ENCODE measurements at regions not wholly inside any gene's neighbourhood (a gene's known extent, or its start where the extent isn't known, plus 50 kb on each side); places are given as distances from the start of the nearest gene placed in this dataset.

- POLR2A ChIA-PET, result no interaction called here
- ATAC-seq (no peak), DNase-seq (no peak)
- no peaks in the 10 kb centered on the region for H3K9me3 Mint-ChIP-seq
- peaks cover 3 to 10% (median 7%) of the 10 kb centered on the region in 5 donors for H3K27me3 Mint-ChIP-seq
- H3K36me3 Mint-ChIP-seq, result no peaks in the 10 kb centered on the region
- no peak overlapping the region for H3K4me3 Mint-ChIP-seq
- H3K4me1 Mint-ChIP-seq, result peaks cover 0 to 8% (median 2%) of the 10 kb centered on the region in 4 donors
- no peak overlapping the region for H3K27ac Mint-ChIP-seq
Observed at GRCh38 chr11:121961321-121961801, 154.7 kb downstream of the BLID start.

GRCh38 chr11:121958971-121959325 lies 157.1 kb downstream of the BLID start:
- Mint-ChIP-seq H3K27me3 (peaks cover 4 to 15% (median 8%) of the 10 kb centered on the region in 5 donors), H3K27ac (peak overlapping the region in 1 of 10 donors; percentile 36), H3K36me3 (no peaks in the 10 kb centered on the region), H3K9me3 (no peaks in the 10 kb centered on the region), H3K4me1 (no peaks in the 10 kb centered on the region), H3K4me3 (peak overlapping the region in 1 of 10 donors; percentile 43)
- ATAC-seq (no peak), DNase-seq (no peak)
- POLR2A ChIA-PET, result no interaction called here

DNA sequence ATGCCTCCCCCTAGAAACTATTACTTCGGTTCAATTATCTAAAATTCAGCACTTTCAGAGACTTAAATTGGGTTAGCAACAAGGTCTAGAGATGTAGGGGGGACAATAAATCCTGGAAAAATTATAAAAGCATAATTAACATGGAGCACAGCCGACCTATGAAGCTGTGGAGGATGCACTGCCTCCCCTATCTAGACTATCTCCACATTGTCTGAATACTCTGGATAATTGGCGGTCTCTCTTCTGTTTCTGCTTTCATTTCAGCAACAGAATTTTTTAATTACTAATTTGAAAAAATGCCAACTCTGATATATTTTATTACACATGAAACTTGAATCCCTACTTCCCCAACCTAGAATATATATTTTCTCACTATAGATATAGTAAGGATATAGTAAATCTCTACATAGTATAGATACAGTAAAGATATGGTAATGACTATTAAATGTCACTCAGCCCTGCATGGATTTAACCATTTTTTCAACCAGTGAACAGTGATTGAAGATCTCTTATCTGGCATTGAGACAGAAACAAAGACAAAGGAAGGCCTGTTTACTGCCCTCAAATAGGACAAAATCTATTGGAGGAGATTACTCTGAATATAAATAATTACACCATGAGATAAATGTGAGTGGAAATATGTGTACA lies 157.6 kb downstream of the BLID start:
- H3K36me3 Mint-ChIP-seq, result no peaks in the 10 kb centered on the region
- ATAC-seq (no peak), DNase-seq (no peak)
- H3K9me3 Mint-ChIP-seq, result no peaks in the 10 kb centered on the region
- no peaks in the 10 kb centered on the region for H3K4me1 Mint-ChIP-seq
- H3K4me3 Mint-ChIP-seq, result no peak overlapping the region
- POLR2A ChIA-PET, result no interaction called here
- no peak overlapping the region for H3K27ac Mint-ChIP-seq
- H3K27me3 Mint-ChIP-seq, result peaks cover 4 to 15% (median 8%) of the 10 kb centered on the region in 5 donors

GRCh38 chr11:121953122-121953521 lies 162.9 kb downstream of the BLID start:
- ATAC-seq (no peak), DNase-seq (no peak)
- POLR2A ChIA-PET, result no interaction called here
- H3K27ac Mint-ChIP-seq, result no peak overlapping the region
- H3K27me3 Mint-ChIP-seq, result peaks cover 2 to 26% (median 11%) of the 10 kb centered on the region in 5 donors
- no peaks in the 10 kb centered on the region for H3K9me3 Mint-ChIP-seq
- H3K4me1 Mint-ChIP-seq, result no peaks in the 10 kb centered on the region
- no peaks in the 10 kb centered on the region for H3K36me3 Mint-ChIP-seq
- no peak overlapping the region for H3K4me3 Mint-ChIP-seq

DNA sequence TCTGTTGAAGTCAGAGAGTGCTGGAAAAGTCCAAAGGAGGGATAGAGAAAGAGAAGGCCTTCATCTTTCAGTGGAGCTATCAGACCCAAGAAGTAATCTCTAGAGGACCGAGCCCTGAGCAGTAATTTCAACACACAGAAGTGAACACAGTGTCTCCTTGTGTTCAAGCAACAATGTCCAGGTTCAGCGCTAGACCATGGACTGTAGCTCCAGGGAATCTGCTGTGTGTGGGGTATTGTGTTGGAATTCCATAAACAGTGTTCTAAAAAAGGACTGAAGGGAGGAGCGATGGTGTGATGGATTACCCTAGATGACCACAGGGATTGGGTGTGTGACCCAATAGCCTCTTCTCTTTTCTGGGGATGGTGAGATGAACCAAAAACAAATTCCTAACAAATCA lies 165.9 kb downstream of the BLID start:
- no peak for ATAC-seq
- DNase-seq, result no peak
- H3K27ac Mint-ChIP-seq, result no peak overlapping the region
- H3K4me1 Mint-ChIP-seq, result no peaks in the 10 kb centered on the region
- no peaks in the 10 kb centered on the region for H3K36me3 Mint-ChIP-seq
- no peak overlapping the region for H3K4me3 Mint-ChIP-seq
- H3K27me3 Mint-ChIP-seq, result peaks cover 0 to 11% (median 5%) of the 10 kb centered on the region in 5 donors
- no peaks in the 10 kb centered on the region for H3K9me3 Mint-ChIP-seq
- POLR2A ChIA-PET, result no interaction called here

GRCh38 chr11:121946514-121946913 lies 169.5 kb downstream of the BLID start:
- Mint-ChIP-seq H3K36me3 (no peaks in the 10 kb centered on the region), H3K4me1 (no peaks in the 10 kb centered on the region), H3K27ac (no peak overlapping the region), H3K27me3 (peaks cover 0 to 11% (median 0%) of the 10 kb centered on the region in 5 donors), H3K4me3 (no peak overlapping the region), H3K9me3 (peaks cover 0 to 3% (median 0%) of the 10 kb centered on the region in 9 donors)
- POLR2A ChIA-PET, result no interaction called here
- DNase-seq, result no peak
- no peak for ATAC-seq

GRCh38 chr11:121944556-121945230 lies 171.3 kb downstream of the BLID start:
- Mint-ChIP-seq H3K4me3 (no peak overlapping the region), H3K4me1 (no peaks in the 10 kb centered on the region), H3K27ac (no peak overlapping the region), H3K9me3 (peaks cover 0 to 3% (median 0%) of the 10 kb centered on the region in 9 donors), H3K36me3 (no peaks in the 10 kb centered on the region), H3K27me3 (peaks cover 0 to 10% (median 3%) of the 10 kb centered on the region in 5 donors)
- ATAC-seq, result no peak
- no peak for DNase-seq
- POLR2A ChIA-PET, result no interaction called here

DNA sequence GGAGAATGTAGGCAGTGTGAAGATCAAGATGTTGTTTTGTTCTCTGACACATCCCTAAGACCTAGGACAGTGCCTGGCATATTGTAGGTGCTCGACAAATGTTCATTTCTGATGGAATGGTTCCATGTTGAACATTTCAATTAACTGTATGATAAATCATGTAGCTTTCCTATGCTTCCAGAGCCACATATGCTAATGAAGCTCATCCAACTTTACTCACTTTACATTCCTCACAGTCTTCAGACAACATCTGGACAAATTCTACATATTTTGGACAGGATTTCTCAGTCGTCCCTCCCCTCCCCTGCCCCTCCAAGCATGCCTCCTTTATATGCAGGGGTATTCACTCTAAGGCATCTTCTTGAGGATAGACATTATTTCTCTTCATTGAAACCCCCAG lies 177.9 kb downstream of the BLID start:
- no peak for DNase-seq
- H3K4me1 Mint-ChIP-seq, result no peaks in the 10 kb centered on the region
- H3K36me3 Mint-ChIP-seq, result no peaks in the 10 kb centered on the region
- peaks cover 2 to 33% (median 7%) of the 10 kb centered on the region in 5 donors for H3K27me3 Mint-ChIP-seq
- POLR2A ChIA-PET, result no interaction called here
- H3K4me3 Mint-ChIP-seq, result no peak overlapping the region
- ATAC-seq, result no peak
- H3K27ac Mint-ChIP-seq, result no peak overlapping the region
- peaks cover 0 to 4% (median 0%) of the 10 kb centered on the region in 9 donors for H3K9me3 Mint-ChIP-seq

DNA sequence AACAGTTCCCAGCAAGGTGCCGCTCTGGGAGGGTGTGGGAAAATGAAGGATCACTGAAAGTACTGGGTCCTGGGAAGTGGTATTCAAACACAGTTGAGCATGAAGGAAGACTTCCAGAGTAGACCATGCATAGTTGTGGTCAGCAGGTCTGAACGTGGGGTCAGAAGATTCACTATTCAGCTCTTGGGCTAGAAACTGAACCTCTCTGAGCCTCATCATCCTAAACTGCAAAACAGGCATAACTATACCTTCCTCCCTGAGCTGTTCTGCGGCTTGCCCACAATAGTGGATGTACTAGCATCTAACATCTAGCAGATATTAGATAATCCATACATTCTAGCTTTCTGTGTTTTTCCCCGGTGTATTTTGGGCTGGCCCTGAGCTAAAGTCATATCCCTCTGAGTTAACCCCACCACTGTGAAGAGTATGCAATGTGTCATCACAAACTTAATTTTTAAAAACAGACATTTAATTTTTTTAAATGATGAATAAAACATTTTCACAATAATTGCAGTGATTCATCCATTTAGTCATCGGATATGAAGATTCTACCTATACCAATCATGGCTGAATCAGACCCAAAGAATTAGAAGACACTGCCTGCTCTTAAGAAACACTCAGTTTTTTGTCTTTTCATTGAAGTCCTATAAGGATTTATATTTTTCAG lies 179.1 kb downstream of the BLID start:
- Mint-ChIP-seq H3K36me3 (no peaks in the 10 kb centered on the region), H3K9me3 (peaks cover 0 to 4% (median 0%) of the 10 kb centered on the region in 9 donors), H3K27me3 (peaks cover 8 to 44% (median 13%) of the 10 kb centered on the region in 5 donors), H3K4me1 (no peaks in the 10 kb centered on the region), H3K27ac (no peak overlapping the region), H3K4me3 (no peak overlapping the region)
- POLR2A ChIA-PET, result no interaction called here
- ATAC-seq (no peak), DNase-seq (no peak)

DNA sequence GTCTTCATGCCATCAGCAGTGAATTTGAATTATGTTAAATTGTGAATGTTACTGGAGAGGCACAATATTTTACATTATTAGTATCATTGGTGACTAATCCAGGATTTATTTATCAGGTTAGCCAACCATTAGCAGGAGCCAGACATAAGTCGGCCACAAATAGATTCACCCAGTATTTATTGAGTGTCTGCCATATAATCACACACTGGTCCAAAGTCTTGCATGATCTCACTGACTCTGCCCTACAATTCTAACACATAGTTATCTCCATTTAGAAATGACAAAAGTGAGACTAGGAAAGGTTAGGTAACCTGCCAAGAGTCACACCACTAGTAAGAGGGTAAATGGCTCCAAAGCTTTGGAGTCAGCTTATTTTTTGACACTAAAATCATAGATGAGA lies 179.6 kb downstream of the BLID start:
- H3K36me3 Mint-ChIP-seq, result no peaks in the 10 kb centered on the region
- H3K4me1 Mint-ChIP-seq, result no peaks in the 10 kb centered on the region
- peaks cover 0 to 4% (median 0%) of the 10 kb centered on the region in 9 donors for H3K9me3 Mint-ChIP-seq
- no peak overlapping the region for H3K27ac Mint-ChIP-seq
- peaks cover 12 to 50% (median 16%) of the 10 kb centered on the region in 5 donors for H3K27me3 Mint-ChIP-seq
- no peak overlapping the region for H3K4me3 Mint-ChIP-seq
- DNase-seq (no peak), ATAC-seq (no peak)
- POLR2A ChIA-PET, result no interaction called here

GRCh38 chr11:121933694-121934093 lies 182.3 kb downstream of the BLID start:
- Mint-ChIP-seq H3K4me3 (no peak overlapping the region), H3K9me3 (peaks cover 0 to 1% (median 0%) of the 10 kb centered on the region in 9 donors), H3K27me3 (peaks cover 9 to 36% (median 17%) of the 10 kb centered on the region in 5 donors), H3K4me1 (no peaks in the 10 kb centered on the region), H3K27ac (no peak overlapping the region), H3K36me3 (no peaks in the 10 kb centered on the region)
- ATAC-seq (no peak), DNase-seq (no peak)
- POLR2A ChIA-PET, result no interaction called here

- ATAC-seq, result no peak
- POLR2A ChIA-PET, result no interaction called here
- peaks cover 9 to 32% (median 17%) of the 10 kb centered on the region in 5 donors for H3K27me3 Mint-ChIP-seq
Observed at GRCh38 chr11:121933294-121933693, 182.7 kb downstream of the BLID start.

DNA sequence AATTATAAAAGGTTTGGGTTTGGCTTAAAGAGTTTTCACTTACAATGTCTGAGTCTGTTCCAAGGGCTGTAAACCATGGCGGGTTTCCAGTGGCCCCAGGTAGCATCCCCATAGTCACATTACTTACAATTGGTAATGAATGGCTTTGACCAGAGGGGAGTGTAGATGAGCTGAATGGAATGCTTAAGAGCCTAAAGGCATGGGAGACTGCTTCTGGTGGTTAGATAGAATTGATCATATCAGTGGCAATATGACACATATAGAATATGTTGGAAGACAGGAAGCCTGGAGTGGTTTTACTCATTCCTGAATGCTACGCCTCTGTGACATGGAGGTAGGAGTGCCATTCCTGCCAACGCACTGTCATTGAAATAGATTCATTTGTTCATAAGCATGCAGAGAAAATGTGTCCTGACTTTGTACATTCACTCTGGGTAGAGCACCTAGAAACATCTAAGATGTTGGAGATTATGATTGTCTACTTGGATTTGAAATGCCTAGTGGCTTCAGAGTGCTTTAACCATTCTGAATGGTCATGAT lies 183.3 kb downstream of the BLID start:
- ATAC-seq (no peak), DNase-seq (no peak)
- no peaks in the 10 kb centered on the region for H3K4me1 Mint-ChIP-seq
- H3K36me3 Mint-ChIP-seq, result no peaks in the 10 kb centered on the region
- H3K4me3 Mint-ChIP-seq, result no peak overlapping the region
- H3K9me3 Mint-ChIP-seq, result peaks cover 0 to 1% (median 0%) of the 10 kb centered on the region in 9 donors
- H3K27ac Mint-ChIP-seq, result no peak overlapping the region
- POLR2A ChIA-PET, result no interaction called here
- peaks cover 9 to 27% (median 15%) of the 10 kb centered on the region in 5 donors for H3K27me3 Mint-ChIP-seq

More at GRCh38 chr11:121933294-121933693, 182.7 kb downstream of the BLID start:
- no peak for DNase-seq
- H3K9me3 Mint-ChIP-seq, result peaks cover 0 to 1% (median 0%) of the 10 kb centered on the region in 9 donors
- no peaks in the 10 kb centered on the region for H3K36me3 Mint-ChIP-seq
- H3K4me1 Mint-ChIP-seq, result no peaks in the 10 kb centered on the region
- no peak overlapping the region for H3K27ac Mint-ChIP-seq
- no peak overlapping the region for H3K4me3 Mint-ChIP-seq

All from naive thymus-derived CD8-positive, alpha-beta T cell (primary cell).